Hematopoietic multipotent progenitor cell treated with erythropoietin and hydrocortisone succinate and interleukin-3 and kit ligand, for 8 days (in vitro differentiated cells): ENCODE measurements at regions not wholly inside any gene's neighbourhood (a gene's known extent, or its start where the extent isn't known, plus 50 kb on each side); places are given as distances from the start of the nearest gene placed in this dataset.

Experiments
- DNase-seq: peaks from one replicate; pipeline ENCODE4 v3.0.0-alpha.2; 2015

DNA sequence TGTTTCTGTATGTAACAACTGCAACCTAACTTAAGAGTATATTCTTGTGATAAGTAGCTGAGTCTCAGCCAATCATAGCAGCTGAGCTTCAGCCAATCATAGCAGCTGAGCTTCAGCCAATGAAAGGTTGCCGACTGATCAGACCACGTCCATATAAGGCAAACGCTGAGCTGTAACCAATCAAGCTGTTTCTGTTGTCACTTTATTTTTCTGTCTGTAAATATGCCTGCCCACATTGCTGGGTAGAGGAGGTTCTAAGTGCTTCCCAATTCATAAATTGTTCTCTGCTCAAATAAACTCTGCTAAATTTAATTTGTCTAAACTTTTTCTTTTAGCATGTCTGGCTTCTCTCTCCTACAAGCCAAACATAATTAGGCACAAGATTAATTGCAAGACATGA is 231.5 kb upstream of the TCF4 start:
- no peak for DNase-seq

DNA sequence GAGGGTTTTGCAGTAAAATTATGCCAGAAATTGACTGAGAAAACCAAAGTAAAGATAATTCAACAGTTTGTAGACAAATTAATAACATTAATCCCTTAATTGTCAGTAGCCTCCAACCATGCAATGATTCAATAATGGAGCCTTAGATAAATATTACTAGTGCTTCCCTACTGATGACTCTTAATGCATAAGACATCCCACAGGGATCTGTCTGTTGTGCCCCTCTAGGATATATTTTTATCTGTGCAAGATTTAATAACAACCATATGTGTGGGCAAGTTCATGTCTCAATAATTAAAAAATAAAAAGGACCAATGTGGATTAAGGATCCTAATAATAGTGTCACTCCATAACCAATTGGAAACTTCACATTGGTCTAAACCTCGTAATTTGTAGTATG is 230.3 kb upstream of the TCF4 start:
- no peak for DNase-seq

- DNase-seq, result no peak
Measured at GRCh38 chr18:55811925-55812324, 223.9 kb upstream of the TCF4 start.

GRCh38 chr18:55805666-55806065 is 217.7 kb upstream of the TCF4 start:
- no peak for DNase-seq

DNA sequence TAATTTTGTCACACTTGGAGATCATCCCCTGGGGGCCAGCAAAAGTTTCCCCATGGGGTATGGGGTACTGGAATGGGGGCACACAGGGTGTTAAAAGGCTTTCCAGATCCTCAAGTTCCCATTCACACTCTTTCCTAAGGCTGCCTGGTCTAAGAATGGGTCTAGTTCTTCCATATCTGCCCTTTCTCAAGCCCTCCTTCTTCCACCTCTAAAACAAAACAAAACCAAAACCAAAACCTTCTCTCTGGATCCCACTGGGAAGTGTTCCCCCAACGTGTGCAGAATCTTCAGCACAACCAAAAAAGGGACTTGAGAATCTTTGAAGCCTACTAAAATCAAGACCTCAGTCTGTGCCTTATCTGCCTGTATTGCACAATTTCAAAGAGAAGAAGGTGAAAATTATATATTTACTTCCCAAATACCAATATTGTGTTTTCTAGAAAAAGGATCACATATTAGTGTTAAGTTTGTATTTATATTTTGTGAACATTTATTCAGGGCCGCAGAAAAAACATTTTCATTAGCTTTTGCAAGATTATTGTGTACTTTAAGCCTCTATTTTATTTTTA is 207.2 kb upstream of the TCF4 start:
- no peak for DNase-seq

DNA sequence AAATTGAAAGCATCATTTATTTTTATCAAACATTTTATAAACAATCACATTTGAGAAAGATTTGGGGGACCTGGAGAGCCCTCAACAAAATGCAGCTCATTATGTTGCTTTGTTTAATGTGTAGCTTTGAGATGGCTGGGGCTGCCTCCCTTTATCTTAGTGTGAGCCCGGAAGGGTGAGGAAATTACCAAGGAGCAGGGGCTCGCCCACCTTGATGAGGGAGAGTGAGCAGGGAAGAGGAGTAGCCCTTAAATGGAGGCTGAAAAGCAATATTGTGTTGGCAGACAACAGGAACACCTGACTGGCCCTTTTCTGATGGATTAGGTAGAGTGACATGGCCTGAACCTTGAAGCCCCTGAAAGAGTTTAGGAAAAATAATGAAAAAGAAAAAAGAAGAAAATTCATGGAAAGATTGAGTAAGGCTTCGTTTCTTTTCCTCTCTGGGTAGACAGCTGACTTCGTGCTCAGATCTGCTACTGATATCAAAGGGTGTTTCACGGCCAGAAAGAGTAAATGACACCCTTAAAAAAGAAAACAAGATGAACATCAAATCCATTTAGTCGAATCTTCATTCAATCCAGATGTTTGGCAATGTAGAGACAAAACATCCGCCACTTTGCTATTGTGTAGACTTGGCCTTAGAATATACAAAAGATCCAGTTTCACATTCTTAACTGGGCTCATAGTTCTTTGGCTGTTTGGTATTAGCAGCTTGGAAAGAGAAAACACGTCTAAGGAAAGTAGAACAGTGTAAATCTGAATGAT is 206.5 kb upstream of the TCF4 start:
- DNase-seq, result no peak

DNA sequence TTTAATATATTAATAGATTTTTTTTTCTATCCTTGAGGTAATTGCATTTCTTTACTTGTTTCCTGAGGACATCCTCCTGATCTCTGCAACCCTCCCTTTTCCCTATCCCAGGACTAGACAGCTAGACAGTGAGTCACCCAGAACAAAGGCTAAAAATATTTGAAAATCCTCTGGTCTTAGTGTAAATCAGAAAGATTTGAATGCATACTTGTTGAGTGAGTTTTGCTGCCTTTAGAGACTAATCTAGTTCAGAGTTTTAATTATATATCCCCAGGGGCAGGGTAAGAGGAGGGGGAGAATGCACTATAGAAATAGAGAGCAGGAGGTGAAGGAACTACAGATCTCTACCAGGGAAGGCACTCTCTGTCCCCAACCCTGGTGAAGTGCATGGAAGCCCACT is 202.3 kb upstream of the TCF4 start:
- DNase-seq, result no peak

DNA sequence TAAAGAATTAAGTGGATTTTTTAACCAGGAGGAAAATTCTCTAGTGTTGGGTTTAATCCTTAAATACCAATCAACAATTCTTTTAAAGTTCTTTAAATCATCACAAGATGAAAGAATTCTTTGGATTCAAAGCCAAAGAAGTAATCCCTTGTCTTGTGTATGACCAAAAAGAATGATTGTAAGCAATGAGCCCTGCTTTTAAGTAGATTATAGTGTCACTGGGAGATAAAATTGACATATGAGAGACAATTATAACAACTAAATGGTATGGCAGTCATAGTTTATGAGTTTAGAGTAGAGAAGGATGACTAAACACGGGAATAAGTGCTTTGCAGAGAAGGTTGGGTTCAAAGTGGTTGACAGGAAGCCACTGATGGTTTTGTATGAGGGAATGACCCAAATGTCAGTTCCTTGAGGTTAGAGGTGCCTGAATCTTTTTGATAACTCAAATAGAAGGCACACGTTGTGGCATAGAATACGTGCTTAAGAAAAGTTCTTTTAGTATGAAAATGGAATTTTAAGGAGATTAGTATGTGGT is 199.6 kb upstream of the TCF4 start:
- DNase-seq, result no peak

DNA sequence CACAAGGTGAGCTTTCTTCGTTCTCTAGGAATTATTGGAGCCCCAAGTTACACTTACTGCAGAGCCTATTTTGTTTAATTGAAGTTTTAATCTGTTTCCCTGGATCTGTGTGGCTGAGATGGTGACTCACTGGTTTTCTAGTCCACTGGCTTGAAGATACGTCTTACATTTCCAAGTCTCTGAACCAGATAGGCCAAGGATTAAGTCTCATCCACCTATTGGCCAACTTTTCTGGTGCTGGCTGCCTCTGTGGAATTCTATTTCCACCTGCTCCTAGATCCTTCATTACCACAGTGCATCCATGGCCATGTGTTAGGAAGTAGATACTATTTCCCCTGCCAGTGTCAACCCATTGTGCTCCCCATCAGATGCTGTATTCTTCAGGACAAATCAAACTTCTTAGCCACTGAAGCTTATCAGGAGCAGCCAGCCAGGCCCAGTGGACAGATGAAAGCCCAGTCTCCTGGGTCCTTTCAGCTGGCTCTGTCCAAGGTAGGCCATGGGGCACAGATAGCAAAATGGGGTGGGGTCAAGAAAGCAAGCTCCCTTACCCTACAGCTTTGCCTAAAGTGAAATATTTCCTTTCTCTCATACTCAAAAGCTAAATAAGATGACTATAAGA is 198.8 kb upstream of the TCF4 start:
- peak; percentile 6 for DNase-seq

DNA sequence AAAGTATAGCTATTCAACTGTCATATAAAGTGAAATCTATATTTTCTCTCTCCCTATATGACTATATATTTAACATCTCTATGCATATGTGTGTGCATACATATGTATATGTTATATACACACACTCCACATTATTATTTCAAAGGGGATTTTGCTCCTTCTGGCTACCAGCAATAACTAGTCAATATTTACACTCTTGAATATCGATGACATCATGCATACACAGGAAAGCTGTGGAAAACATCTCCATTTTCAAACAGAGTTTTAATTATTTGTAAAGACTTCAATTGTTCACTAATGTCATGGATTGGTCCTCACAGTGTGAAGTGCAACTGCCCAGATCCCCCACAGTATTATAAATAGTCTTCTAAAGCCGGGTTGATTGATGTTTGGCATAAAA is 195.9 kb upstream of the TCF4 start:
- DNase-seq, result no peak

DNA sequence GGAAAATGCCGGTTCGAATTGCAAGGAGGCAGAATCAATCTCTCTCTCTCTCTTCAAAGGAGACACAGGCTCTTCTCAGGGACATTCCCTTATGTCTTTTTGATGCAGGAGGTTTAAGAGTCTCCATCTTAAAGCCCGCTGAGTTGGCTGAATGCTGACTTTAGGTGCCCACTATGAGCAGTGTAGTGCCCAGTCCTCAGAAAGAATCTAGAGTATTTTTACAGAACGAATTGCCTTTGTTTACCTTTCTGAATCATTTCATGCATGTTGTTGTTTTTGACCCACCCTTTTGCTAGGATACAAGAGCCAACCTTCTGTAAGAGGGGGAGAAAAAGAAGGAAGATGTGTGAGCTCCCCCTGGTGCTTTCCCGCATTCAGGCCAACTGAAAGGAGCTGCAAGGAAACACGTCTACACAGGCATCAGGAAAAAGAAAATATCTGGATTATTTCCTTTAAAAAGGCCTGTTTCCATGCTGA is 193.5 kb upstream of the TCF4 start:
- peak; percentile 62 for DNase-seq

DNA sequence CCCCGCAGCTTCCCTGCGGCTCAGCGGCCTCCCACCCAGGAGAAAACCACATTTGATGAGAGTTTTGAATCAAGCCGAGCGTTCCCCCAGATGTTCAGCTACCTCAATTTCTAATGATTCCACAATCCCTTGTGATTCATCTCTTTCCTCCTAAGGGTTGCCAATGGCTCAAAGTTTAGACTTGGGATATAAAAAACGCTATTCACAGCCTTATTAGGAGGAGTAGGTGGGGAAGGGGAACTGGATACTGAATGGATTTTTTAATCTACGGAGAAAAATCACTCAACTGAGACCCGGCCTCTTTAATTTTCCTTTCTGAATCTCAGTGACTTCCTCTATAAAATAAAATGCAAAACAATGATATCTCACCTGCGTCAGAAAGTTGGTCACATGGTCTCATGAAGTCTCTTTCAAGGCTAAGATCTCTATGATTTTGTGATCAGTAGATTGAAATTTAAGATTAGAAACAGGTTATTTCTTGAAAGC is 192.6 kb upstream of the TCF4 start:
- DNase-seq, result no peak

GRCh38 chr18:55779691-55780585 is 191.9 kb upstream of the TCF4 start:
- peak; percentile 6 for DNase-seq

DNA sequence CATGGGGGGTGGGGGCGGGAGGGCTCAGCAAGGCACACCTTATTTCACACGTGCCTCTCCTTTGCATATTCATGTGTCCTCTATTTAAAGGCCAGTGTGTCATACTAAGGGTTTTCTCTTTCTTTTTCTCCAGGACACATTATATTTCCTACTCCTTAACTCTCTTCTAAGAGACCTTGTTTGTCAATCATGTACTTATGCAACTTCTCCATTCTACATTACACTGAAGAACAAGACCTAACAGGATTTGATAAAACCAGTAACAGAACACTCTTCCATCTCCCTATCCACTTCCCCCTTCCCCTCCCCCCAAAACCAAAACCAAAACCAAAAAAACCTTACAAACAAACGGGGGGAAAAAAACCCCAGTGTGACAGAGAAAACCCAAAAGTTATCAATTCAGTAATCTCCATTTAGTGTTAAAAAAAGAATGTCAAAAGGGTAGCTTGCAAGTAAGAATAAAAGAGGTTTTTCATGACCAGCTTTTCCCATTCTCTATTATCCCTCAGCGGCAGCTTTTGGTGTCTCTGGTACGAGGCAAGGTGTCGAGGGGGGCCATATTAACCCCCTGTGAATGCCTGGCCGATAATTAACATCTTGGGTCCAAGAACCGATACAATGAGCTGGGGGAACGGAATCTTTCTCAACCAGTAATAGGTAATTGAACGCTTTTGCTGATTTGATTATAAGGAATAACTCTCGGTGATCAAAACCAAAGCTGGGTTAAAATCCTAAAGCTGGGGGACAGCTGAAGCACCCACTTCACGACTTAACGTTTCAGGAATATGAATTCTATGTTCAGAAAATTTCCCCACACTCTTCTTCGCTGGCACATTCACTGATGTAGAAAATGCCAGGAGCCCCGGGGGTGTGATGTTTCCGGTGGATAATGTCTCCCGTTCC is 191.0 kb upstream of the TCF4 start:
- DNase-seq, result peak; percentile 39

- DNase-seq, result no peak
Measured at GRCh38 chr18:55777666-55778304, 189.8 kb upstream of the TCF4 start.

DNA sequence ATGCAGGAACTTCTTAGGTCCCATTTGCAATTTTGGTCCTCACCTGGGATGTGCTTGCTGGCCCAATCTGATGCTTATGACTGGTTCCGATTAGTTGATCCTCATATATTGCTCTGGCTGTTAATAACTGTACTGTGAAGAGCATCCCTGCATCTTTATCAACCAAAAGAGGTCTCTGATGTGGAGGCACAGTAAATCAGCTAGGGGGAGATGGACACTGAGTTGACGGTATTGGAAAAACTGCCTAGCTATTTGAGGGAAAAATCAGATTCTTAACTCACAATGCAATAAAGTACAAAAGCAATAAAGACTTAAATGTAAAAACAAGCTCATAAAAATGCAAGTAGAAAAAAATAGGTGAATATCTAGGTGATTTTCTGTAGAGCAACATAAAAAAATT is 188.0 kb upstream of the TCF4 start:
- DNase-seq, result no peak

DNA sequence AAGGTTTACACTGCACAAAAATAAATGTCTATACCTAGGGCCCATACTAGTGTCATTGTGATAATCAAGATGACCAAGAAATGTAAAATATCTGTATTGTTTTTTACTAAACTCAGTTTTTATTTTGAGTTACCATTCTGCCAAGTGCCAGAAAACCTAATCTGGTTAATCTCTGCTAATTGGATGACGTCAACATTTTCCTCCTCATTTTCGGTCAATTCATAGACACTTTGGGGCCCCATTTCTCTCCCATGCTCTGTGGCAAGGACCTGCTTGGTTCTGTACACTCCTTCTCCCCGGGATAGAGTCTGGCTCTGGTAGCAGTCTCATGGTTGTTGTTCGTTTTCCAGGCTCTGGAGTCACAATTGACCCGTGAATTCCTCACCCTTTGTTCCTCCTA is 186.5 kb upstream of the TCF4 start:
- DNase-seq, result no peak

DNA sequence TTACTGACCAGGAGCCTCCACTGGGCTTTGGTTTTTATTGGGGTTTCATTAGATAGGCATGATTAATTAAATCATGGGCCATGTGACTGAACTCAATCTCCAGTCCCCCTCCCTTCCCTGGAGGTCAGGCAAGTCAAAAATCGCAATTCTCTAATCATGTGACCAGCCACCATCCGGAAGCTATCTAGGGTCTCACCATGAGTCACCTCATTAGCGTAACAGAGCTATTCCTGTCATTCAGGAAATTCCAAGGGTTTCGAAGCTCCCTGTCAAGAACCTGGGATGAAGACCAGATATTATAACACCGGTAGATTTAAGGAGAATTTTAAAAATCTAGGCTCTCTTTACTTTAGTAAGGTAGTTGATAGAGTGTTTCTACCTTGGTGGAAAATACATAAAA is 180.3 kb upstream of the TCF4 start:
- no peak for DNase-seq

- DNase-seq, result no peak
Measured at GRCh38 chr18:55764386-55764785, 176.4 kb upstream of the TCF4 start.

GRCh38 chr18:55763805-55764204 is 175.8 kb upstream of the TCF4 start:
- DNase-seq, result no peak

DNA sequence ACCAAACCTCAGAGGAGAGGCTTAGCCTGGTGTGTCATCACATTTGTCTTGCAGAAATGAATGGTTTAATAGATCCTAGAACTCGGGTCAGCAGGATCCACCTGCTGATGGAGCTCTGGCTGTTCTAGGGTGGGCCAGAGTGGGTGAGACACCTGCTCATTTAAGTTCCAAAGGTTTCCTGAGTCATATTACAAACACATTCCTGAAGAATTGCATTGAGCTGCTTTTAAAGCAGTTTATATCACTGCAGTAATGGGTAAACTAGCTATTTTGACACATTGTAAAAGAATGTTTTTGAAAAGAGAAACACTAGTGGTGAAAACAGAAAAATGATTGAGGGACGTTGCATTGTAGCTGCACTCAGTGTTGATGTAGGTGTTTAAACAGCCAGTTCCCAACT is 175.3 kb upstream of the TCF4 start:
- no peak for DNase-seq
